Hepatocyte (in vitro differentiated cells): ENCODE measurements at regions not wholly inside any gene's neighbourhood (a gene's known extent, or its start where the extent isn't known, plus 50 kb on each side); places are given as distances from the start of the nearest gene placed in this dataset.

Experiments
- DNase-seq: peaks from one replicate; pipeline ENCODE4 v3.0.0-alpha.2; 2016; ENCODE audit warnings: low spot score
- H2AFZ ChIP-seq: fragments of 200-600 bp; sonication (generic); 2 replicates; pipeline ENCODE4 v1.6.0; 2016; ENCODE audit warnings: antibody characterized with exemption, mild to moderate bottlenecking
- H3K27ac ChIP-seq: fragments of 200-600 bp; sonication (generic); 2 replicates; pipeline ENCODE4 v1.5.1; 2016; ENCODE audit warnings: mild to moderate bottlenecking
- H3K27me3 ChIP-seq: fragments of 200-600 bp; sonication (generic); 2 replicates; pipeline ENCODE4 v1.6.1; 2016
- H3K36me3 ChIP-seq: fragments of 200-600 bp; sonication (generic); replicated peaks from 2 replicates; pipeline ENCODE4 v1.5.1; 2016; ENCODE audit warnings: low read depth; ENCODE audit not compliant: insufficient read depth
- H3K4me1 ChIP-seq: fragments of 200-600 bp; sonication (generic); 2 replicates; pipeline ENCODE4 v1.5.1; 2016; ENCODE audit warnings: mild to moderate bottlenecking, moderate library complexity; ENCODE audit not compliant: insufficient read depth
- H3K4me2 ChIP-seq: fragments of 200-600 bp; sonication (generic); 2 replicates; pipeline ENCODE4 v1.6.0; 2016
- H3K4me3 ChIP-seq: fragments of 200-600 bp; sonication (generic); 2 replicates; pipeline ENCODE4 v1.5.1; 2016; ENCODE audit warnings: mild to moderate bottlenecking
- H3K79me2 ChIP-seq: fragments of 200-600 bp; sonication (generic); 2 replicates; pipeline ENCODE4 v1.6.0; 2017; ENCODE audit warnings: mild to moderate bottlenecking
- H3K9me2 ChIP-seq: fragments of 200-600 bp; sonication (generic); replicated peaks from 2 replicates; pipeline ENCODE4 v1.6.0; 2017; ENCODE audit warnings: mild to moderate bottlenecking; ENCODE audit not compliant: insufficient read depth
- H3K9me3 ChIP-seq: fragments of 200-600 bp; sonication (generic); 2 replicates; pipeline ENCODE4 v1.5.1; 2016; ENCODE audit warnings: low read depth, mild to moderate bottlenecking
- H4K20me1 ChIP-seq: fragments of 200-600 bp; sonication (generic); 2 replicates; pipeline ENCODE4 v1.6.0; 2016; ENCODE audit warnings: mild to moderate bottlenecking; ENCODE audit not compliant: insufficient read depth, poor library complexity, severe bottlenecking
- EZH2 ChIP-seq: fragments of 200-600 bp; sonication (generic); IDR thresholded peaks from 2 replicates; pipeline ENCODE4 v1.6.1; 2016; ENCODE audit warnings: antibody characterized with exemption, mild to moderate bottlenecking, borderline replicate concordance
- EZH2phosphoT487 ChIP-seq: fragments of 200-600 bp; sonication (generic); IDR thresholded peaks from one replicate; pipeline ENCODE4 v1.6.1; 2018; ENCODE audit warnings: antibody characterized with exemption, mild to moderate bottlenecking, low read depth, moderate library complexity; ENCODE audit not compliant: unreplicated experiment, severe bottlenecking
- WGBS: methylation state at CpG from one replicate; pipeline ENCODE4 v1.1.6; 2016; ENCODE audit warnings: low lambda C conversion rate; ENCODE audit errors: missing lambda C conversion rate; 5-methylcytosine and 5-hydroxymethylcytosine counted together
- TF ChIP-seq, protein P1 (sequence below): fragments of 200-600 bp; sonication (generic); IDR thresholded peaks from 2 replicates; pipeline ENCODE4 v1.5.1; 2016; ENCODE audit warnings: antibody characterized with exemption, mild to moderate bottlenecking; ENCODE audit not compliant: poor library complexity

DNA sequence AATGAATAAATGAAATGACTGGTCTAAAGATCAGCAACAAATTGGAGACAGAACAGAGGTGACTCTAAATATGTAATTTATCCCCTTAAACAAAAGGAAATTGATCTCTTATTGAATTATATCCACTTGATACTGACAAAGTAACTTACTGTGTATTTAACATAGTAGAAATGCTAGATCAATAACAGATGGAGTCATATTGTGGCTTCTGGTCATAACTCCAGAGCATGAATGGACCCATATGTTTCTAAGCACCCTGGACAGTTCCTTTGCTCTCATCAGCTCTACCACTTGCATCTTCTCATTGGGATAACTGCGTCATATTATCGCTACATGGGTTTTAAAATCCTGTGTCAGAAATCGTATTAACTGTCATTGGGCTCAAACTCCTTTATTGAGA lies 222.3 kb downstream of the ETS1 start:
- H2AFZ ChIP-seq: no peak overlapping the region
- TF ChIP-seq, protein P1, sequence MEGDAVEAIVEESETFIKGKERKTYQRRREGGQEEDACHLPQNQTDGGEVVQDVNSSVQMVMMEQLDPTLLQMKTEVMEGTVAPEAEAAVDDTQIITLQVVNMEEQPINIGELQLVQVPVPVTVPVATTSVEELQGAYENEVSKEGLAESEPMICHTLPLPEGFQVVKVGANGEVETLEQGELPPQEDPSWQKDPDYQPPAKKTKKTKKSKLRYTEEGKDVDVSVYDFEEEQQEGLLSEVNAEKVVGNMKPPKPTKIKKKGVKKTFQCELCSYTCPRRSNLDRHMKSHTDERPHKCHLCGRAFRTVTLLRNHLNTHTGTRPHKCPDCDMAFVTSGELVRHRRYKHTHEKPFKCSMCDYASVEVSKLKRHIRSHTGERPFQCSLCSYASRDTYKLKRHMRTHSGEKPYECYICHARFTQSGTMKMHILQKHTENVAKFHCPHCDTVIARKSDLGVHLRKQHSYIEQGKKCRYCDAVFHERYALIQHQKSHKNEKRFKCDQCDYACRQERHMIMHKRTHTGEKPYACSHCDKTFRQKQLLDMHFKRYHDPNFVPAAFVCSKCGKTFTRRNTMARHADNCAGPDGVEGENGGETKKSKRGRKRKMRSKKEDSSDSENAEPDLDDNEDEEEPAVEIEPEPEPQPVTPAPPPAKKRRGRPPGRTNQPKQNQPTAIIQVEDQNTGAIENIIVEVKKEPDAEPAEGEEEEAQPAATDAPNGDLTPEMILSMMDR: no peak
- no peak for TF ChIP-seq EZH2phosphoT487
- TF ChIP-seq EZH2: no peak
- peak; percentile 80 for DNase-seq
- no peaks in the 10 kb centered on the region for H3K27me3 ChIP-seq
- 65% methylated on average over 3 of the region's 3 CpGs for WGBS
- no peak overlapping the region for H3K27ac ChIP-seq
- H3K4me2 ChIP-seq: no peak overlapping the region
- H3K4me1 ChIP-seq: no peaks in the 10 kb centered on the region
- H3K9me2 ChIP-seq: no peaks in the 10 kb centered on the region
- H4K20me1 ChIP-seq: no peaks in the 10 kb centered on the region
- no peaks in the 10 kb centered on the region for H3K36me3 ChIP-seq
- no peaks in the 10 kb centered on the region for H3K79me2 ChIP-seq
- H3K4me3 ChIP-seq: no peak overlapping the region
- H3K9me3 ChIP-seq: no peaks in the 10 kb centered on the region

- Histone ChIP-seq H3K36me3 (no peaks in the 10 kb centered on the region), H4K20me1 (no peaks in the 10 kb centered on the region), H3K4me2 (no peak overlapping the region), H3K79me2 (no peaks in the 10 kb centered on the region), H3K27me3 (no peaks in the 10 kb centered on the region), H3K27ac (no peak overlapping the region), H3K4me3 (no peak overlapping the region), H3K9me3 (no peaks in the 10 kb centered on the region), H2AFZ (no peak overlapping the region), H3K9me2 (no peaks in the 10 kb centered on the region), H3K4me1 (no peaks in the 10 kb centered on the region)
- TF ChIP-seq EZH2 (no peak), EZH2phosphoT487 (no peak)
- TF ChIP-seq, protein P1: no peak
- peak; percentile 59 for DNase-seq
- 70% methylated on average over 8 of the region's 8 CpGs for WGBS
These were observed 225.8 kb downstream of the ETS1 start for GRCh38 chr11:128361451-128362020.

- no peaks in the 10 kb centered on the region for H3K9me3 ChIP-seq
- H3K4me2 ChIP-seq: no peak overlapping the region
- H3K4me1 ChIP-seq: no peaks in the 10 kb centered on the region
- H3K4me3 ChIP-seq: no peak overlapping the region
- H3K79me2 ChIP-seq: no peaks in the 10 kb centered on the region
- no peak overlapping the region for H2AFZ ChIP-seq
- DNase-seq: no peak
- H3K36me3 ChIP-seq: no peaks in the 10 kb centered on the region
- no peaks in the 10 kb centered on the region for H3K9me2 ChIP-seq
- 78% methylated on average over 3 of the region's 3 CpGs for WGBS
- no peak overlapping the region for H3K27ac ChIP-seq
- no peaks in the 10 kb centered on the region for H3K27me3 ChIP-seq
- no peak for TF ChIP-seq EZH2
- TF ChIP-seq, protein P1: no peak
- TF ChIP-seq EZH2phosphoT487: no peak
- H4K20me1 ChIP-seq: no peaks in the 10 kb centered on the region
These were observed 227.8 kb downstream of the ETS1 start for GRCh38 chr11:128359515-128359914.
